ENCODE measurements at regions not wholly inside any gene's neighbourhood (a gene's known extent, or its start where the extent isn't known, plus 50 kb on each side); places are given as distances from the start of the nearest gene placed in this dataset.

DNA sequence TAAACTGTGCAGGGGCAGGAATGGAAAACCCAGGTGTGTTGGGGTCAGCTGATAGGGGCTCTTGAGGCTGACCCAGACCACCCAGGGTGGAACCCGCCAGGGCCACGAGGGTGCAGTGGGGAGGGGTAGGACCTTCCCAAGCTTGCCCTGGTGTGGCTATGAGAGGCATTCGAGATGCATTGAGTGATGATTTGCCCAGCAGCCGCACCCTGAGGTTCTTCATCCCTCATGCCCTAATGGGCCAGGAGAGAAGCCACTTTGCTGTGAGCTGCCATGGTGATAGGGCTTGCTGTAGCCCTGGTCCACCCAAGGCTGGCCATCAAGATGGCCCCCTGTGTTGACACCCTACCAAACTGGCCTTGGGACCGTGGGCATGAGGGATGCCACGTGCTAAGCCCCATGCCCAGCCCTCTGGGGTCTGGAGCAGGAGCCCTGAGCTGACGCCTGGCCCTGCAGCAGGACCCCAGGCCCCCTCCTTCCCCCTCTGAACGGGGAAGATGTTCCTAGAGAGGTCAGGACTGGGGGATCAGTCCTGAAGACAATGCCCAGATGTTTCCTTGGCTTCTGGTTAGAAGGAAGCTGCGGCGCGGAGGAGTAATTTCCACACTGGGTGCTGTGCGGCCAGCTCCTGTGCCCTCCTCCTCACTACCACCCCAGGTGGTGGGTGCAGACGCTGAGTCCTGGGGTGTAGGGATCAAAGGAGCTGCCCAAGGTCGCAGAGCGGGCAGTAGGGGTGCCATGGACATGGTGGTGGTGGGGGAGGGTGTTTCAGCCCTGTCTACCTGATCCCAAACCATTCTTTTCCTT, 122.5 kb upstream of the HDAC4 start:
- TF ChIP-seq, protein P1, sequence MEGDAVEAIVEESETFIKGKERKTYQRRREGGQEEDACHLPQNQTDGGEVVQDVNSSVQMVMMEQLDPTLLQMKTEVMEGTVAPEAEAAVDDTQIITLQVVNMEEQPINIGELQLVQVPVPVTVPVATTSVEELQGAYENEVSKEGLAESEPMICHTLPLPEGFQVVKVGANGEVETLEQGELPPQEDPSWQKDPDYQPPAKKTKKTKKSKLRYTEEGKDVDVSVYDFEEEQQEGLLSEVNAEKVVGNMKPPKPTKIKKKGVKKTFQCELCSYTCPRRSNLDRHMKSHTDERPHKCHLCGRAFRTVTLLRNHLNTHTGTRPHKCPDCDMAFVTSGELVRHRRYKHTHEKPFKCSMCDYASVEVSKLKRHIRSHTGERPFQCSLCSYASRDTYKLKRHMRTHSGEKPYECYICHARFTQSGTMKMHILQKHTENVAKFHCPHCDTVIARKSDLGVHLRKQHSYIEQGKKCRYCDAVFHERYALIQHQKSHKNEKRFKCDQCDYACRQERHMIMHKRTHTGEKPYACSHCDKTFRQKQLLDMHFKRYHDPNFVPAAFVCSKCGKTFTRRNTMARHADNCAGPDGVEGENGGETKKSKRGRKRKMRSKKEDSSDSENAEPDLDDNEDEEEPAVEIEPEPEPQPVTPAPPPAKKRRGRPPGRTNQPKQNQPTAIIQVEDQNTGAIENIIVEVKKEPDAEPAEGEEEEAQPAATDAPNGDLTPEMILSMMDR (IDR thresholded peaks at IDR 0.05; ENCODE audit: low read depth, low read length, missing input control): no peak
- TF ChIP-seq EGR1 (IDR thresholded peaks at IDR 0.05; ENCODE audit: low read depth in 2 of 2): no peak
- TF ChIP-seq, protein P2, sequence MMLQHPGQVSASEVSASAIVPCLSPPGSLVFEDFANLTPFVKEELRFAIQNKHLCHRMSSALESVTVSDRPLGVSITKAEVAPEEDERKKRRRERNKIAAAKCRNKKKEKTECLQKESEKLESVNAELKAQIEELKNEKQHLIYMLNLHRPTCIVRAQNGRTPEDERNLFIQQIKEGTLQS (IDR thresholded peaks at IDR 0.05): no peak
- no peak for TF ChIP-seq GABPA (IDR thresholded peaks at IDR 0.05 in 1 of 2, conservative IDR thresholded peaks at IDR 0.05 in 1 of 2)
- no peak for TF ChIP-seq JUND (IDR thresholded peaks at IDR 0.05)
- TF ChIP-seq SP1 (IDR thresholded peaks at IDR 0.05): no peak
- no peak for TF ChIP-seq TAF1 (conservative IDR thresholded peaks at IDR 0.05)
- TF ChIP-seq RAD21 (IDR thresholded peaks at IDR 0.05): no peak
- TF ChIP-seq, protein P3, sequence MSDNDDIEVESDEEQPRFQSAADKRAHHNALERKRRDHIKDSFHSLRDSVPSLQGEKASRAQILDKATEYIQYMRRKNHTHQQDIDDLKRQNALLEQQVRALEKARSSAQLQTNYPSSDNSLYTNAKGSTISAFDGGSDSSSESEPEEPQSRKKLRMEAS (IDR thresholded peaks at IDR 0.05): no peak
- TF ChIP-seq, protein P4, sequence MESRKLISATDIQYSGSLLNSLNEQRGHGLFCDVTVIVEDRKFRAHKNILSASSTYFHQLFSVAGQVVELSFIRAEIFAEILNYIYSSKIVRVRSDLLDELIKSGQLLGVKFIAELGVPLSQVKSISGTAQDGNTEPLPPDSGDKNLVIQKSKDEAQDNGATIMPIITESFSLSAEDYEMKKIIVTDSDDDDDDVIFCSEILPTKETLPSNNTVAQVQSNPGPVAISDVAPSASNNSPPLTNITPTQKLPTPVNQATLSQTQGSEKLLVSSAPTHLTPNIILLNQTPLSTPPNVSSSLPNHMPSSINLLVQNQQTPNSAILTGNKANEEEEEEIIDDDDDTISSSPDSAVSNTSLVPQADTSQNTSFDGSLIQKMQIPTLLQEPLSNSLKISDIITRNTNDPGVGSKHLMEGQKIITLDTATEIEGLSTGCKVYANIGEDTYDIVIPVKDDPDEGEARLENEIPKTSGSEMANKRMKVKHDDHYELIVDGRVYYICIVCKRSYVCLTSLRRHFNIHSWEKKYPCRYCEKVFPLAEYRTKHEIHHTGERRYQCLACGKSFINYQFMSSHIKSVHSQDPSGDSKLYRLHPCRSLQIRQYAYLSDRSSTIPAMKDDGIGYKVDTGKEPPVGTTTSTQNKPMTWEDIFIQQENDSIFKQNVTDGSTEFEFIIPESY (IDR thresholded peaks at IDR 0.05): no peak

All from liver (tissue), 3 donors.